ENCODE measurements at regions not wholly inside any gene's neighbourhood (a gene's known extent, or its start where the extent isn't known, plus 50 kb on each side); places are given as distances from the start of the nearest gene placed in this dataset.

DNA sequence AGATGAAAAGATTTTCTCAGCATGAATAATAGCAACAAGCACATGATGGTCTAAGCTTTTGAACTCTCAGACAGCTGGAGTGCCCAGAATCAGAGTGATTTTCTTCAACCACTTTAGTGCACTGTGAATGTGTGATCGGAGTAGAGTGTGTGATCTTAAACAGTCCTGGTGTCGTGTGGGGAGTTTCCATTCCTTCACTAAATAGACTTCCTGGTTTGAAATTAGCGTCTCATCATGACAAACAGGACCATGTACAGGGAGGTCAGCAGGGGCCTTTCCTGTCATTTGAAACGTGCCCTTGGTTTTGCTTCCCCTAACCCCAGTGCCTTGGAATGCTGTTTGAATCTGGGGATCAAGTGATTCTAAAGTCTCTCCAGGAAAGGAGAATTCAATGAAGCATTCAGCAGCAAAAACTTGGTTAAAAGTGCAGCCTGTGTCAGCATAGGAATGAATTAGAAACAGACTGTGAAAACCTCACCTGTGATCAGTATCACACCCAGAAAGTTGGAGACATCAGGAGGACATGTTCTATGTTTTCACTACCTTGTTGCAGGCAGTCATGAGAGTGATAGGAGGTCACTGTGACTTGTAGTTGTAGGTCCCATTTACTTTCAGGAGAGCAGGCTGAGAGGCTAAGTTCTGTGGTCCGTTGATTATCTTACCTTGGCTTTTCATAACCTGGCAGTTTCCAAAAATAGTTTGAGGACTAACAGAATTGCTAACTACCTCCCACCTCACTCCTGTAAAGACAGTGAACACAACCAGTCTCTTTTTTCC lies 400.3 kb downstream of the MTX2 start:
- Mint-ChIP-seq H3K27ac (ENCODE audit: unreplicated experiment) (no peak overlapping the region), H3K27me3 (ENCODE audit: unreplicated experiment) (no peaks in the 10 kb centered on the region), H3K9me3 (ENCODE audit: low read depth, unreplicated experiment) (no peaks in the 10 kb centered on the region), H3K36me3 (ENCODE audit: insufficient read depth, unreplicated experiment) (no peaks in the 10 kb centered on the region), H3K4me1 (ENCODE audit: low read depth, unreplicated experiment) (peaks cover 15% of the 10 kb centered on the region), H3K4me3 (ENCODE audit: low read depth, unreplicated experiment) (no peak overlapping the region)
- no TSS peak for BruUV-seq (replicated peaks)
- intact Hi-C loops (cut with micrococcal nuclease; ENCODE audit: unreplicated experiment), result no loop called here
- DNase-seq, result no peak
- TF ChIP-seq, protein P1, sequence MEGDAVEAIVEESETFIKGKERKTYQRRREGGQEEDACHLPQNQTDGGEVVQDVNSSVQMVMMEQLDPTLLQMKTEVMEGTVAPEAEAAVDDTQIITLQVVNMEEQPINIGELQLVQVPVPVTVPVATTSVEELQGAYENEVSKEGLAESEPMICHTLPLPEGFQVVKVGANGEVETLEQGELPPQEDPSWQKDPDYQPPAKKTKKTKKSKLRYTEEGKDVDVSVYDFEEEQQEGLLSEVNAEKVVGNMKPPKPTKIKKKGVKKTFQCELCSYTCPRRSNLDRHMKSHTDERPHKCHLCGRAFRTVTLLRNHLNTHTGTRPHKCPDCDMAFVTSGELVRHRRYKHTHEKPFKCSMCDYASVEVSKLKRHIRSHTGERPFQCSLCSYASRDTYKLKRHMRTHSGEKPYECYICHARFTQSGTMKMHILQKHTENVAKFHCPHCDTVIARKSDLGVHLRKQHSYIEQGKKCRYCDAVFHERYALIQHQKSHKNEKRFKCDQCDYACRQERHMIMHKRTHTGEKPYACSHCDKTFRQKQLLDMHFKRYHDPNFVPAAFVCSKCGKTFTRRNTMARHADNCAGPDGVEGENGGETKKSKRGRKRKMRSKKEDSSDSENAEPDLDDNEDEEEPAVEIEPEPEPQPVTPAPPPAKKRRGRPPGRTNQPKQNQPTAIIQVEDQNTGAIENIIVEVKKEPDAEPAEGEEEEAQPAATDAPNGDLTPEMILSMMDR (IDR thresholded peaks at IDR 0.05; ENCODE audit: unreplicated experiment), result no peak
- CTCF ChIA-PET, result no interaction called here

DNA sequence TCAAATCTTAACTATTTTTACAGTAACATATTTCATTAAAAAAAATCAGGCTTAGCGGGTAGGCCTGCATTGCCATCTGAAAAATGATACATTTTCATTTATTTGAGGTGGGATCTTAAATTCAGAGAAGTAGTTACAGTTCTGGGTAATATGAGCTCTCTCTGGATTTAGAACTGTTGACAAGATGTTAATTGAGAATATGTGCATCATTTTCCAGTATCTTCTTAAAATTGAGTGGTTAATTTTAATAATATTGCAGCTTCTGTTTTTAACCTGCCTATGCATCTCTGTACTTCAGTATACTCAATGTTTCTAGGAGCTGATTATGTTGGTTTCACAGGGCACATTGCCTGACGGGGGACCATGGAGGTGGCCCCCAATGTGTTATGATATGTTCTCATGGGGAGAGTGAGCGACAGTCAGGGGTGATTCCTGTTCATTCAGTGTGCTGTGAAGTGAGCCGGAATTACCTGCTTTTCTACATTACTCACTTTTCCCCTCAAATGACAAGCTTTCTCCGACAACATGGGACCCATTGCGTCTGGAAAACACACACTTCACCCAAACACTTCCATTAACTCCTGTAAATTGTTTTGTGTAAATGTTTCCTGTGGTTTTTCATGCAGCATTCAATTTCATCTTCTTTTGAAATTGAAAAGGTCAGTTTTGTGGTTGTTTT lies 406.2 kb downstream of the MTX2 start:
- no peak overlapping the region for H3K4me3 Mint-ChIP-seq (ENCODE audit: low read depth, unreplicated experiment)
- H3K4me1 Mint-ChIP-seq (ENCODE audit: low read depth, unreplicated experiment), result no peaks in the 10 kb centered on the region
- BruUV-seq (replicated peaks), result no TSS peak
- H3K27me3 Mint-ChIP-seq (ENCODE audit: unreplicated experiment), result no peaks in the 10 kb centered on the region
- DNase-seq, result no peak
- CTCF ChIA-PET, result interaction anchor here (0.6 to 1.1 kb wide), 3 partner anchors 22 to 805 kb away, joined by 3 to 4 read pairs (median 3); no protein-coding TSS in a partner anchor
- H3K27ac Mint-ChIP-seq (ENCODE audit: unreplicated experiment), result no peak overlapping the region
- TF ChIP-seq, protein P1 (IDR thresholded peaks at IDR 0.05; ENCODE audit: unreplicated experiment), result no peak
- no peaks in the 10 kb centered on the region for H3K36me3 Mint-ChIP-seq (ENCODE audit: insufficient read depth, unreplicated experiment)
- H3K9me3 Mint-ChIP-seq (ENCODE audit: low read depth, unreplicated experiment), result no peaks in the 10 kb centered on the region
- intact Hi-C loops (cut with micrococcal nuclease; ENCODE audit: unreplicated experiment), result no loop called here

GRCh38 chr2:176677746-176678265 lies 408.6 kb downstream of the MTX2 start:
- no peaks in the 10 kb centered on the region for H3K36me3 Mint-ChIP-seq (ENCODE audit: insufficient read depth, unreplicated experiment)
- no peaks in the 10 kb centered on the region for H3K9me3 Mint-ChIP-seq (ENCODE audit: low read depth, unreplicated experiment)
- H3K4me1 Mint-ChIP-seq (ENCODE audit: low read depth, unreplicated experiment), result no peaks in the 10 kb centered on the region
- BruUV-seq (replicated peaks), result no TSS peak
- DNase-seq, result no peak
- H3K27ac Mint-ChIP-seq (ENCODE audit: unreplicated experiment), result no peak overlapping the region
- peaks cover 9% of the 10 kb centered on the region for H3K27me3 Mint-ChIP-seq (ENCODE audit: unreplicated experiment)
- CTCF ChIA-PET, result interaction anchor here (0.6 kb wide), 2 partner anchors 16 to 21 kb away, joined by 3 to 5 read pairs; no protein-coding TSS in a partner anchor
- H3K4me3 Mint-ChIP-seq (ENCODE audit: low read depth, unreplicated experiment), result no peak overlapping the region
- TF ChIP-seq, protein P1 (IDR thresholded peaks at IDR 0.05; ENCODE audit: unreplicated experiment), result no peak
- intact Hi-C loops (cut with micrococcal nuclease; ENCODE audit: unreplicated experiment), result no loop called here

DNA sequence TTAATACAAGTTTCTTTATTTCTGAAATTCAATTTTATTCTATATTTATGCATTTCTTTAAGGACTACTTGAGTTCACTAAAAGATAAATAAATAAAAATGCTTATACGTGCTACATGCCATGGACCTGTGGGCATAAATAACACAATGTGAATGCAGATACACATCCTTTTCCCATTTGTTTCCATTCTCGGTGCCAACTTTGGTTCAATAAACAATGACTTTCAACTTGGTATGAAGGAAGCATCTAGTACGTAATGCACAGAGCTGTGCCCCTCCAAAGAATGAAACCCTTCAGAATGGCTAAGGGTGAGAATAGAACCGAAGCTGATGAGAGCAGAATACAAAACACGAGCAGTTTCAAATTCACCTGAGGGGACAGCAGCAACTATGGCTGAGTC lies 409.3 kb downstream of the MTX2 start:
- TF ChIP-seq, protein P1 (IDR thresholded peaks at IDR 0.05; ENCODE audit: unreplicated experiment), result no peak
- intact Hi-C loops (cut with micrococcal nuclease; ENCODE audit: unreplicated experiment), result no loop called here
- no peaks in the 10 kb centered on the region for H3K36me3 Mint-ChIP-seq (ENCODE audit: insufficient read depth, unreplicated experiment)
- peaks cover 16% of the 10 kb centered on the region for H3K27me3 Mint-ChIP-seq (ENCODE audit: unreplicated experiment)
- no peak overlapping the region for H3K27ac Mint-ChIP-seq (ENCODE audit: unreplicated experiment)
- no peaks in the 10 kb centered on the region for H3K4me1 Mint-ChIP-seq (ENCODE audit: low read depth, unreplicated experiment)
- DNase-seq, result no peak
- no TSS peak for BruUV-seq (replicated peaks)
- H3K4me3 Mint-ChIP-seq (ENCODE audit: low read depth, unreplicated experiment), result no peak overlapping the region
- no peaks in the 10 kb centered on the region for H3K9me3 Mint-ChIP-seq (ENCODE audit: low read depth, unreplicated experiment)
- CTCF ChIA-PET, result no interaction called here

Data from Calu3 (cell line).